GM06990 (cell line): ENCODE measurements at regions not wholly inside any gene's neighbourhood (a gene's known extent, or its start where the extent isn't known, plus 50 kb on each side); places are given as distances from the start of the nearest gene placed in this dataset.

Source experiments
- DNase-seq: peaks from one replicate; pipeline ENCODE4 v3.0.0-alpha.2; 2011; ENCODE audit not compliant: insufficient read length; ENCODE audit errors: extremely low read depth
- H3K27me3 ChIP-seq: replicated peaks from 2 replicates; pipeline ENCODE4 v1.6.0; 2011; ENCODE audit warnings: low read length; ENCODE audit not compliant: control insufficient read depth, insufficient read depth
- H3K36me3 ChIP-seq: 2 replicates; pipeline ENCODE4 v1.5.1; 2011; ENCODE audit warnings: low read length; ENCODE audit not compliant: control insufficient read depth, insufficient read depth
- H3K4me3 ChIP-seq: replicated peaks from 2 replicates; pipeline ENCODE4 v1.5.1; 2011; ENCODE audit warnings: low read depth, mild to moderate bottlenecking, control low read depth, low read length
- CTCF ChIP-seq: IDR thresholded peaks from 2 replicates; pipeline ENCODE4 v1.5.1; 2011; ENCODE audit warnings: low read length, control low read depth, mild to moderate bottlenecking, inconsistent platforms; ENCODE audit not compliant: insufficient read depth, poor library complexity, severe bottlenecking

- no peak for TF ChIP-seq CTCF
- Histone ChIP-seq H3K4me3 (no peak overlapping the region), H3K36me3 (no peaks in the 10 kb centered on the region), H3K27me3 (no peaks in the 10 kb centered on the region)
- no peak for DNase-seq
These were observed 289.5 kb upstream of the CDYL start for GRCh38 chr6:4486568-4487315.

GRCh38 chr6:4485735-4486134 is 290.5 kb upstream of the CDYL start:
- Histone ChIP-seq H3K27me3 (no peaks in the 10 kb centered on the region), H3K36me3 (no peaks in the 10 kb centered on the region), H3K4me3 (no peak overlapping the region)
- DNase-seq = no peak
- no peak for TF ChIP-seq CTCF

- Histone ChIP-seq H3K27me3 (no peaks in the 10 kb centered on the region), H3K36me3 (no peaks in the 10 kb centered on the region)
These were observed 293.7 kb upstream of the CDYL start for GRCh38 chr6:4482461-4482860.

GRCh38 chr6:4480788-4481735 is 295.1 kb upstream of the CDYL start:
- no peak for TF ChIP-seq CTCF
- H3K4me3 ChIP-seq = no peak overlapping the region
- no peaks in the 10 kb centered on the region for H3K36me3 ChIP-seq
- H3K27me3 ChIP-seq = no peaks in the 10 kb centered on the region
- DNase-seq = no peak

More at GRCh38 chr6:4482461-4482860, 293.7 kb upstream of the CDYL start:
- no peak for TF ChIP-seq CTCF
- no peak for DNase-seq
- H3K4me3 ChIP-seq = no peak overlapping the region

- DNase-seq = no peak
- Histone ChIP-seq H3K36me3 (no peaks in the 10 kb centered on the region), H3K27me3 (no peaks in the 10 kb centered on the region), H3K4me3 (no peak overlapping the region)
- TF ChIP-seq CTCF = no peak
These were observed 298.1 kb upstream of the CDYL start for GRCh38 chr6:4478098-4478497.
